Peyer's patch (tissue), 4 donors: ENCODE measurements at regions not wholly inside any gene's neighbourhood (a gene's known extent, or its start where the extent isn't known, plus 50 kb on each side); places are given as distances from the start of the nearest gene placed in this dataset.

ENCODE experiments used
- POLR2A ChIP-seq, 2 donors: fragments of 450-650 bp; IDR thresholded peaks; one replicate each; pipeline ENCODE4 v1.5.1; 2017; ENCODE audit warnings: antibody characterized with exemption in 2 of 2, mild to moderate bottlenecking in 2 of 2, moderate library complexity in 2 of 2
- TF ChIP-seq, protein P1 (sequence below), 6 experiments: fragments of 450-650 bp in 4 of 6; fragments of 200-600 bp in 2 of 6; sonication (generic) in 1 of 6; IDR thresholded peaks; one replicate each; pipeline ENCODE4 v1.5.1; 2017 to 2019; ENCODE audit warnings: antibody characterized with exemption in 6 of 6, mild to moderate bottlenecking in 3 of 6, moderate library complexity in 1 of 6

DNA sequence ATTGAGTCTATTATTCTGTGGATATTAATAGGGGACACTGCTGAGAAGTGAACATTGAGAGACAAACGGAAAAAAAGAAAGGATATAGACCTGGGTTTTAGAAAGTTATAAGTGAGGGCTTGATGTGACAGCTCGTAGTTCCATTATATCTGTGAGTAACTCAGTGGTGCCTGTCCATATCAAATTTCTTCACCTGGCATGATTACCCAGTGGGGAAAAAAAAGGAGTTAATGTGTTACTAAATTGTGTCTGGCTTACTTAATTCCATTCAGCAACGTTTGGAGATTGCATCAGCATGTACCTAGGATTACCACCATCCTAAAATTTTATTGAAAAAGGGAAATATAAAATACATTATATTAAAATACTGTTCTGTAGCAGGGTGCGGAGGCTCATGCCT lies 1249.9 kb downstream of the SLC16A7 start:
- TF ChIP-seq, protein P1, sequence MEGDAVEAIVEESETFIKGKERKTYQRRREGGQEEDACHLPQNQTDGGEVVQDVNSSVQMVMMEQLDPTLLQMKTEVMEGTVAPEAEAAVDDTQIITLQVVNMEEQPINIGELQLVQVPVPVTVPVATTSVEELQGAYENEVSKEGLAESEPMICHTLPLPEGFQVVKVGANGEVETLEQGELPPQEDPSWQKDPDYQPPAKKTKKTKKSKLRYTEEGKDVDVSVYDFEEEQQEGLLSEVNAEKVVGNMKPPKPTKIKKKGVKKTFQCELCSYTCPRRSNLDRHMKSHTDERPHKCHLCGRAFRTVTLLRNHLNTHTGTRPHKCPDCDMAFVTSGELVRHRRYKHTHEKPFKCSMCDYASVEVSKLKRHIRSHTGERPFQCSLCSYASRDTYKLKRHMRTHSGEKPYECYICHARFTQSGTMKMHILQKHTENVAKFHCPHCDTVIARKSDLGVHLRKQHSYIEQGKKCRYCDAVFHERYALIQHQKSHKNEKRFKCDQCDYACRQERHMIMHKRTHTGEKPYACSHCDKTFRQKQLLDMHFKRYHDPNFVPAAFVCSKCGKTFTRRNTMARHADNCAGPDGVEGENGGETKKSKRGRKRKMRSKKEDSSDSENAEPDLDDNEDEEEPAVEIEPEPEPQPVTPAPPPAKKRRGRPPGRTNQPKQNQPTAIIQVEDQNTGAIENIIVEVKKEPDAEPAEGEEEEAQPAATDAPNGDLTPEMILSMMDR (IDR thresholded peaks at IDR 0.05): no peak
- no peak for TF ChIP-seq POLR2A (IDR thresholded peaks at IDR 0.05)
